PC-9 (cell line): ENCODE measurements at regions not wholly inside any gene's neighbourhood (a gene's known extent, or its start where the extent isn't known, plus 50 kb on each side); places are given as distances from the start of the nearest gene placed in this dataset.

Source experiments
- EZH2 ChIP-seq: fragments of 200-600 bp; sonication (generic); IDR thresholded peaks from 2 replicates; pipeline ENCODE4 v1.8.0; 2017; ENCODE audit warnings: antibody characterized with exemption, low read depth
- TF ChIP-seq, protein P1 (sequence below): fragments of 200-600 bp; sonication (generic); conservative IDR thresholded peaks from 2 replicates; pipeline ENCODE4 v1.6.1; 2017; ENCODE audit warnings: mixed run types, antibody characterized with exemption, mild to moderate bottlenecking, moderate library complexity

DNA sequence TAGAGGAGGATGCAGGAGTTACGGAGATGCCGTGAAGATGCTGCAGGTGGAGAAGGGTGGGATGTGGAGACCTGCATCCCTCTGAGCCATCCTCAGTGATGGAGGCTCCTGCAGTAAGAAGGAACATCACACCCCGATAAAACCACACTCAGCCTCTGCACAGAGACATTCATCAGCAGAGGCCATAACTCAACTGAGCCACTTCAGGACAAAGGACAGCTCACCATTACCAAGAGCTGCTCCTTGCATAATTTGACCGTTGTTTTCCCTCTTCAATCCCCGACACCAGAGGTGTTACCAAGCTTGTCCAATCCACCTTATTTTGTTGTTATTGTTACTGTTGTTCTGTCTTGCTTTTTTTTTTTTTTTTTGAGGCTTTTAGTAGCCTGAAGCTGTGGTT, 543.9 kb downstream of the AJAP1 start:
- no peak for TF ChIP-seq EZH2
- TF ChIP-seq, protein P1, sequence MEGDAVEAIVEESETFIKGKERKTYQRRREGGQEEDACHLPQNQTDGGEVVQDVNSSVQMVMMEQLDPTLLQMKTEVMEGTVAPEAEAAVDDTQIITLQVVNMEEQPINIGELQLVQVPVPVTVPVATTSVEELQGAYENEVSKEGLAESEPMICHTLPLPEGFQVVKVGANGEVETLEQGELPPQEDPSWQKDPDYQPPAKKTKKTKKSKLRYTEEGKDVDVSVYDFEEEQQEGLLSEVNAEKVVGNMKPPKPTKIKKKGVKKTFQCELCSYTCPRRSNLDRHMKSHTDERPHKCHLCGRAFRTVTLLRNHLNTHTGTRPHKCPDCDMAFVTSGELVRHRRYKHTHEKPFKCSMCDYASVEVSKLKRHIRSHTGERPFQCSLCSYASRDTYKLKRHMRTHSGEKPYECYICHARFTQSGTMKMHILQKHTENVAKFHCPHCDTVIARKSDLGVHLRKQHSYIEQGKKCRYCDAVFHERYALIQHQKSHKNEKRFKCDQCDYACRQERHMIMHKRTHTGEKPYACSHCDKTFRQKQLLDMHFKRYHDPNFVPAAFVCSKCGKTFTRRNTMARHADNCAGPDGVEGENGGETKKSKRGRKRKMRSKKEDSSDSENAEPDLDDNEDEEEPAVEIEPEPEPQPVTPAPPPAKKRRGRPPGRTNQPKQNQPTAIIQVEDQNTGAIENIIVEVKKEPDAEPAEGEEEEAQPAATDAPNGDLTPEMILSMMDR, result no peak
